T-cell (primary cell): ENCODE measurements at regions not wholly inside any gene's neighbourhood (a gene's known extent, or its start where the extent isn't known, plus 50 kb on each side); places are given as distances from the start of the nearest gene placed in this dataset.

Source experiments
- ATAC-seq, 4 experiments: fragments of 200-7000 bp in 3 of 4; fragments of 150-1000 bp in 1 of 4; cut with Tn5 transposase; replicated peaks in 1 of 4; 1 replicate in 3 of 4; 2 replicates in 1 of 4; pipeline ENCODE4 v1.10.0; 2021; ENCODE audit warnings: moderate library complexity in 3 of 4, mild to moderate bottlenecking in 2 of 4, moderate number of reproducible peaks in 1 of 4
- CTCF ChIA-PET, 2 donors: fragments of 300-600 bp; sonication (Branson Sonifier 250); formaldehyde crosslinking; loops; one replicate each; lab custom pipeline; 2022; ENCODE audit warnings: antibody characterized with exemption in 2 of 2; lab: Charles Lee
- POLR2A ChIA-PET, 2 donors: fragments of 300-600 bp; sonication (Branson Sonifier 250); formaldehyde crosslinking; loops; one replicate each; lab custom pipeline; 2022; ENCODE audit warnings: antibody characterized with exemption in 2 of 2; lab: Charles Lee
- DNase-seq, 35 experiments: peaks; one replicate each; pipeline versions ENCODE4 v3.0.0 to v3.0.0-alpha.2; 2013 to 2023
- H3K27ac ChIP-seq: one replicate; pipeline ENCODE4 v1.5.1; 2013; ENCODE audit warnings: low read length
- H3K27me3 ChIP-seq, 2 experiments: replicated peaks in 1 of 2; 1 replicate in 1 of 2; 2 replicates in 1 of 2; pipeline versions ENCODE4 v1.6.1 to v1.7.0; 2013; ENCODE audit warnings: low read length in 1 of 2, mixed read lengths in 1 of 2; ENCODE audit not compliant: control insufficient read depth in 2 of 2, insufficient read depth in 2 of 2; ENCODE audit errors: extremely low read depth in 1 of 2
- H3K36me3 ChIP-seq, 2 donors: 1 replicate in 1 of 2; 2 replicates in 1 of 2; pipeline versions ENCODE4 v1.6.1 to v1.7.0; 2013; ENCODE audit warnings: low read length in 1 of 2; ENCODE audit not compliant: control insufficient read depth in 2 of 2, insufficient read depth in 1 of 2; ENCODE audit errors: extremely low read depth in 1 of 2
- H3K4me1 ChIP-seq, 2 experiments: 1 replicate in 1 of 2; 2 replicates in 1 of 2; pipeline versions ENCODE4 v1.6.1 to v1.7.0; 2013; ENCODE audit warnings: low read length in 2 of 2, mixed read lengths in 1 of 2; ENCODE audit not compliant: insufficient read depth in 2 of 2, control insufficient read depth in 1 of 2; ENCODE audit errors: extremely low read depth in 1 of 2
- H3K4me3 ChIP-seq, 2 donors: 1 replicate in 1 of 2; 2 replicates in 1 of 2; pipeline versions ENCODE4 v1.5.1 to v1.7.0; 2013; ENCODE audit warnings: mild to moderate bottlenecking in 2 of 2, low read length in 1 of 2, moderate library complexity in 1 of 2; ENCODE audit not compliant: control insufficient read depth in 1 of 2; ENCODE audit errors: extremely low read depth in 1 of 2
- H3K9me3 ChIP-seq: 2 replicates; pipeline ENCODE4 v1.7.0; 2013
- H3K27ac Mint-ChIP-seq, 2 donors: one replicate each; pipeline ENCODE4 v1.8.0; 2020 to 2021; ENCODE audit warnings: mild to moderate bottlenecking in 2 of 2, mixed read lengths in 2 of 2
- H3K27me3 Mint-ChIP-seq, 2 donors: one replicate each; pipeline ENCODE4 v1.8.0; 2021 to 2022; ENCODE audit warnings: mixed read lengths in 2 of 2
- H3K36me3 Mint-ChIP-seq: one replicate; pipeline ENCODE4 v1.8.0; 2021; ENCODE audit warnings: mixed read lengths
- H3K4me1 Mint-ChIP-seq, 3 donors: one replicate each; pipeline ENCODE4 v1.8.0; 2020 to 2022; ENCODE audit warnings: mixed read lengths in 3 of 3, mild to moderate bottlenecking in 1 of 3
- H3K4me3 Mint-ChIP-seq, 3 donors: one replicate each; pipeline ENCODE4 v1.8.0; 2020 to 2022; ENCODE audit warnings: mild to moderate bottlenecking in 3 of 3, mixed read lengths in 3 of 3, moderate library complexity in 3 of 3
- H3K9me3 Mint-ChIP-seq, 3 donors: one replicate each; pipeline ENCODE4 v1.8.0; 2020 to 2022; ENCODE audit warnings: mixed read lengths in 3 of 3
- WGBS: methylation state at CpG from one replicate; pipeline ENCODE4 v1.1.5; 2013; ENCODE audit warnings: missing lambda C conversion rate; ENCODE audit not compliant: insufficient coverage; 5-methylcytosine and 5-hydroxymethylcytosine counted together

- peaks cover 37% of the 10 kb centered on the region in 2 donors for H3K27me3 Mint-ChIP-seq
- 79% methylated on average over 10 of the region's 20 CpGs for WGBS
- no peak overlapping the region for H3K4me3 ChIP-seq
- no peaks in the 10 kb centered on the region for H3K4me1 ChIP-seq
- DNase-seq (no peak), ATAC-seq (no peak)
- no peak overlapping the region for H3K27ac ChIP-seq
- H3K36me3 Mint-ChIP-seq: no peaks in the 10 kb centered on the region
- H3K4me3 Mint-ChIP-seq: no peak overlapping the region
- H3K27me3 ChIP-seq: peaks cover 5 to 30% of the 10 kb centered on the region in 2 experiments
- H3K27ac Mint-ChIP-seq: peak overlapping the region in 1 of 2 donors; percentile 10
- H3K9me3 Mint-ChIP-seq: no peaks in the 10 kb centered on the region
- H3K9me3 ChIP-seq: no peaks in the 10 kb centered on the region
- H3K36me3 ChIP-seq: no peaks in the 10 kb centered on the region
- CTCF ChIA-PET: no interaction called here
- no peaks in the 10 kb centered on the region for H3K4me1 Mint-ChIP-seq
- POLR2A ChIA-PET: no interaction called here
Measured at GRCh38 chr20:46810448-46811223, 84.0 kb upstream of the EYA2 start.

- 11% methylated on average over 19 of the region's 54 CpGs for WGBS
- H3K9me3 ChIP-seq: no peaks in the 10 kb centered on the region
- ChIA-PET CTCF (interaction anchor here in 1 of 2 donors (0.7 kb wide), 1 partner anchor 868 kb away, joined by 3 read pairs; no protein-coding TSS in a partner anchor), POLR2A (no interaction called here)
- Mint-ChIP-seq H3K27ac (no peak overlapping the region), H3K36me3 (no peaks in the 10 kb centered on the region), H3K4me3 (no peak overlapping the region), H3K4me1 (no peaks in the 10 kb centered on the region), H3K9me3 (no peaks in the 10 kb centered on the region), H3K27me3 (peaks cover 36 to 43% of the 10 kb centered on the region in 2 donors)
- peaks cover 6 to 32% of the 10 kb centered on the region in 2 experiments for H3K27me3 ChIP-seq
- no peak overlapping the region for H3K27ac ChIP-seq
- no peaks in the 10 kb centered on the region for H3K4me1 ChIP-seq
- ATAC-seq: no peak
- H3K4me3 ChIP-seq: no peak overlapping the region
- no peaks in the 10 kb centered on the region for H3K36me3 ChIP-seq
- no peak for DNase-seq
Measured at GRCh38 chr20:46811224-46812084, 83.2 kb upstream of the EYA2 start.

- no peak overlapping the region for H3K4me3 Mint-ChIP-seq
- H3K9me3 ChIP-seq: no peaks in the 10 kb centered on the region
- H3K4me1 ChIP-seq: no peaks in the 10 kb centered on the region
- H3K36me3 ChIP-seq: no peaks in the 10 kb centered on the region
- H3K36me3 Mint-ChIP-seq: no peaks in the 10 kb centered on the region
- WGBS: 42% methylated on average over 4 of the region's 8 CpGs
- ChIA-PET POLR2A (no interaction called here), CTCF (interaction anchor here in 1 of 2 donors (0.7 kb wide), 1 partner anchor 11 kb away, joined by 4 read pairs; no protein-coding TSS in a partner anchor)
- no peaks in the 10 kb centered on the region for H3K4me1 Mint-ChIP-seq
- no peak overlapping the region for H3K27ac ChIP-seq
- ATAC-seq (no peak), DNase-seq (no peak)
- no peak overlapping the region for H3K4me3 ChIP-seq
- no peak overlapping the region for H3K27ac Mint-ChIP-seq
- peaks cover 39 to 45% of the 10 kb centered on the region in 2 donors for H3K27me3 Mint-ChIP-seq
- H3K9me3 Mint-ChIP-seq: no peaks in the 10 kb centered on the region
- H3K27me3 ChIP-seq: peaks cover 8 to 26% of the 10 kb centered on the region in 2 experiments
Measured at GRCh38 chr20:46814366-46815232, 80.0 kb upstream of the EYA2 start.

- ATAC-seq: no peak
- peaks cover 29 to 38% of the 10 kb centered on the region in 2 donors for H3K27me3 Mint-ChIP-seq
- Histone ChIP-seq H3K36me3 (no peaks in the 10 kb centered on the region), H3K27me3 (peaks cover 6 to 15% of the 10 kb centered on the region in 2 experiments), H3K4me1 (no peaks in the 10 kb centered on the region), H3K27ac (no peak overlapping the region), H3K4me3 (no peak overlapping the region), H3K9me3 (no peaks in the 10 kb centered on the region)
- ChIA-PET CTCF (no interaction called here), POLR2A (no interaction called here)
- H3K36me3 Mint-ChIP-seq: no peaks in the 10 kb centered on the region
- no peak for DNase-seq
- WGBS: 50% methylated on average over 1 of the region's 5 CpGs
- no peak overlapping the region for H3K27ac Mint-ChIP-seq
- no peaks in the 10 kb centered on the region for H3K4me1 Mint-ChIP-seq
- no peaks in the 10 kb centered on the region for H3K9me3 Mint-ChIP-seq
- no peak overlapping the region for H3K4me3 Mint-ChIP-seq
Measured at GRCh38 chr20:46816097-46816496, 78.5 kb upstream of the EYA2 start.

DNA sequence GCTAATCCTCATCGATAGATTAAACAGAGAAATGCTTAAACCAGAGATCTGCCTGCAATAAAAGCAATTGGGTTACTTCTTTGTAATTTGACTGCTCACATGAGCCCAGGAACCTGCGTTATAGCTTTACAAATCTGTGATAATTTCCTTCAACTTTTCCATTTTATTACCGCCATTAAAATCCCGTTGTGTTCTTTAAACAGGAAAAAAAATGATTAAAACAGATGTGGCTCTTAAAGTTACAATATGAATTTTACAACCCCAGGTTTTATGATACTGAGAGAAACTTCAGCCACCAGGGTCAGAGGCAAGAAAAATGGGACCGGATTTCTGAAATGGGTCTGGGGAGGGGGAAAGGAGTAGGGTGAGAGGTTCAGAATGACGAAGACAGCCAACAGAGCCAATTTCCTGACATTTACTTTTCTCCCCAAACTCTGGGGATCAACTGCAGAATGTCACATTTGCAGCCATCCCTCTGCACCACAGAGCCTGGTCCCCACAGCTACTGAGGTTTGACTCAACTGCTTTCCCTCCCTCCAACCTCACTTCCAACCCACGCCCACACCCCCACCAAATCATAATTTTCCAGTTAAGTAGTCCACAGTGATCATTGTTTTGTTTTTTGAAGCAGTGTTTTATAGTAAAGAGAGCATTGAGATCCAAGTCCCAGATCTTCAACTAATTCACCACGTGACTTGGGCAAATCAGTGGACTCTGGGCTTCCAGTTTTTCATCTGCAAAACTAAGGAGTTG, 77.6 kb upstream of the EYA2 start:
- ChIA-PET CTCF (no interaction called here), POLR2A (no interaction called here)
- Mint-ChIP-seq H3K4me1 (no peaks in the 10 kb centered on the region), H3K27me3 (peaks cover 25 to 34% of the 10 kb centered on the region in 2 donors), H3K4me3 (no peak overlapping the region), H3K36me3 (no peaks in the 10 kb centered on the region), H3K27ac (no peak overlapping the region), H3K9me3 (no peaks in the 10 kb centered on the region)
- Histone ChIP-seq H3K27ac (no peak overlapping the region), H3K4me3 (no peak overlapping the region), H3K9me3 (no peaks in the 10 kb centered on the region), H3K36me3 (no peaks in the 10 kb centered on the region), H3K4me1 (no peaks in the 10 kb centered on the region), H3K27me3 (peaks cover 6 to 8% of the 10 kb centered on the region in 2 experiments)
- DNase-seq (no peak), ATAC-seq (no peak)
- WGBS: 60% methylated on average over 1 of the region's 8 CpGs
